Fibroblast of lung (primary cell): ENCODE measurements at regions not wholly inside any gene's neighbourhood (a gene's known extent, or its start where the extent isn't known, plus 50 kb on each side); places are given as distances from the start of the nearest gene placed in this dataset.

Experiments used
- DNase-seq, 2 donors: peaks; one replicate each; pipeline versions ENCODE4 v3.0.0 to v3.0.0-alpha.2; 2010; ENCODE audit warnings: low read depth in 2 of 2
- H2AFZ ChIP-seq: 2 replicates; pipeline ENCODE4 v1.5.1; 2012; ENCODE audit warnings: low read length, control low read depth, inconsistent platforms
- H3K27ac ChIP-seq: 2 replicates; pipeline ENCODE4 v1.5.1; 2011; ENCODE audit warnings: low read length, control low read depth; ENCODE audit not compliant: insufficient read depth
- H3K27me3 ChIP-seq: 2 replicates; pipeline ENCODE4 v1.5.1; 2011; ENCODE audit warnings: mild to moderate bottlenecking, low read length; ENCODE audit not compliant: control insufficient read depth, insufficient read depth
- H3K36me3 ChIP-seq: 2 replicates; pipeline ENCODE4 v1.5.1; 2011; ENCODE audit warnings: low read length; ENCODE audit not compliant: control insufficient read depth, insufficient read depth
- H3K4me1 ChIP-seq: 2 replicates; pipeline ENCODE4 v1.5.1; 2011; ENCODE audit warnings: low read length; ENCODE audit not compliant: control insufficient read depth, insufficient read depth; ENCODE audit errors: extremely low read depth
- H3K4me2 ChIP-seq: 2 replicates; pipeline ENCODE4 v1.5.1; 2011; ENCODE audit warnings: low read length, control low read depth; ENCODE audit not compliant: insufficient read depth; ENCODE audit errors: extremely low read depth
- H3K4me3 ChIP-seq, 4 experiments: fragments of 200-600 bp in 1 of 4; sonication (generic) in 1 of 4; replicated peaks in 1 of 4; 2 replicates each; pipeline ENCODE4 v1.5.1; 2011 to 2016; ENCODE audit warnings: low read length in 4 of 4, low read depth in 3 of 4, mild to moderate bottlenecking in 3 of 4, control low read depth in 2 of 4, inconsistent platforms in 1 of 4, mixed read lengths in 1 of 4; ENCODE audit not compliant: insufficient read depth in 1 of 4; ENCODE audit errors: control extremely low read depth in 1 of 4
- H3K79me2 ChIP-seq: 2 replicates; pipeline ENCODE4 v1.5.1; 2012; ENCODE audit warnings: mild to moderate bottlenecking, low read length, inconsistent platforms; ENCODE audit not compliant: control insufficient read depth, insufficient read depth
- H3K9ac ChIP-seq: 2 replicates; pipeline ENCODE4 v1.5.1; 2011; ENCODE audit warnings: mild to moderate bottlenecking, low read length, control low read depth; ENCODE audit not compliant: insufficient read depth
- H3K9me3 ChIP-seq: 2 replicates; pipeline ENCODE4 v1.5.1; 2012; ENCODE audit warnings: low read depth, low read length; ENCODE audit not compliant: control insufficient read depth, insufficient read depth
- H4K20me1 ChIP-seq: 2 replicates; pipeline ENCODE4 v1.5.1; 2011; ENCODE audit warnings: low read length; ENCODE audit not compliant: control insufficient read depth, insufficient read depth; ENCODE audit errors: extremely low read depth
- EZH2 ChIP-seq: IDR thresholded peaks from 2 replicates; pipeline ENCODE4 v1.5.1; 2012; ENCODE audit warnings: low read length, control low read depth, mild to moderate bottlenecking; ENCODE audit errors: missing control alignments
- TF ChIP-seq, protein P1 (sequence below), 2 donors: IDR thresholded peaks in 1 of 2; conservative IDR thresholded peaks in 1 of 2; 1 replicate in 1 of 2; 2 replicates in 1 of 2; pipeline ENCODE4 v1.5.1; 2011 to 2012; ENCODE audit warnings: low read length in 2 of 2, control low read depth in 1 of 2, inconsistent platforms in 1 of 2, low read depth in 1 of 2, mild to moderate bottlenecking in 1 of 2

DNA sequence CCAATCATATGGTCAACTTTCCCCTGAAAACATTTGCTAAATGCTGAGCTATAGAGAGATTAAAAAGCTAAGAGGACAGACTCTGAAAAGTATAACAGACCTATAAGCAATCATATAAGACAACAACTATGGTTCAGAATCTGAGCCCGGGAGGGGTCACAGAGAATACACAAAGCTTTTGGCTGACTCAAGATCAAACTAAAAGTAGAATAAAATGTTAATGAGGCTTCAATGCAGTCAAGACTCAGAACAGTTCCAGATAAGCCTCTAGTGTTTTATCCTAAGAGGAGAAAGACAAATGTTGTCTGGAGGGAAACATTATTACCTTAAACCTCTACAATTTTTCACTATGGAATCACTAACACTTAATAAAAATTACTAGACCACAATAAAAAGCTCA lies 175.4 kb upstream of the VEGFC start:
- Histone ChIP-seq H3K4me3 (no peak overlapping the region), H3K4me2 (no peak overlapping the region), H3K79me2 (no peaks in the 10 kb centered on the region), H3K27ac (no peak overlapping the region), H2AFZ (no peak overlapping the region), H3K9me3 (no peaks in the 10 kb centered on the region), H3K9ac (no peak overlapping the region), H3K36me3 (no peaks in the 10 kb centered on the region), H4K20me1 (no peaks in the 10 kb centered on the region), H3K4me1 (no peaks in the 10 kb centered on the region), H3K27me3 (no peaks in the 10 kb centered on the region)
- no peak for TF ChIP-seq EZH2
- TF ChIP-seq, protein P1, sequence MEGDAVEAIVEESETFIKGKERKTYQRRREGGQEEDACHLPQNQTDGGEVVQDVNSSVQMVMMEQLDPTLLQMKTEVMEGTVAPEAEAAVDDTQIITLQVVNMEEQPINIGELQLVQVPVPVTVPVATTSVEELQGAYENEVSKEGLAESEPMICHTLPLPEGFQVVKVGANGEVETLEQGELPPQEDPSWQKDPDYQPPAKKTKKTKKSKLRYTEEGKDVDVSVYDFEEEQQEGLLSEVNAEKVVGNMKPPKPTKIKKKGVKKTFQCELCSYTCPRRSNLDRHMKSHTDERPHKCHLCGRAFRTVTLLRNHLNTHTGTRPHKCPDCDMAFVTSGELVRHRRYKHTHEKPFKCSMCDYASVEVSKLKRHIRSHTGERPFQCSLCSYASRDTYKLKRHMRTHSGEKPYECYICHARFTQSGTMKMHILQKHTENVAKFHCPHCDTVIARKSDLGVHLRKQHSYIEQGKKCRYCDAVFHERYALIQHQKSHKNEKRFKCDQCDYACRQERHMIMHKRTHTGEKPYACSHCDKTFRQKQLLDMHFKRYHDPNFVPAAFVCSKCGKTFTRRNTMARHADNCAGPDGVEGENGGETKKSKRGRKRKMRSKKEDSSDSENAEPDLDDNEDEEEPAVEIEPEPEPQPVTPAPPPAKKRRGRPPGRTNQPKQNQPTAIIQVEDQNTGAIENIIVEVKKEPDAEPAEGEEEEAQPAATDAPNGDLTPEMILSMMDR (conservative IDR thresholded peaks at IDR 0.05 in 1 of 2, IDR thresholded peaks at IDR 0.05 in 1 of 2; ENCODE audit: low read depth in 1 of 2, low read length in 2 of 2): no peak
- no peak for DNase-seq

DNA sequence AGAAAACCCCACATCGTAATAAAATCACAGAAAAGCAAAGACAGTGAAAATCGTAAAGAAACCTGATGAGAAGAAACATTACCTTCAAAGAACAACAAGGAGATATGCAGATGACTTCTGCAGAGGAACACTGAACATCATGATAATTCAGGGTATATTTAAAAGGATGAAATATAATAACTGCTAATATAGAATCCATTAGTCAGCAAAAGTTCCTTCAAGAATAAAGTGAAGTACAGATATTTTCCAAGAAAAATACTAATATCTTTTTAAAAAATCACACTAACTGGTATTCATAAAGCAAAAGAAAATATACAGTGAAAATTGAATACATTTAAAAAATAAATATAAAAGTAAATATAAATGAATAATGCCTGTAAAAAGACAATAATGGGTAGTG lies 176.3 kb upstream of the VEGFC start:
- Histone ChIP-seq H3K4me2 (no peak overlapping the region), H3K4me1 (no peaks in the 10 kb centered on the region), H3K27me3 (no peaks in the 10 kb centered on the region), H3K79me2 (no peaks in the 10 kb centered on the region), H3K36me3 (no peaks in the 10 kb centered on the region), H2AFZ (no peak overlapping the region), H3K27ac (no peak overlapping the region), H3K9ac (no peak overlapping the region), H3K4me3 (no peak overlapping the region), H4K20me1 (no peaks in the 10 kb centered on the region), H3K9me3 (no peaks in the 10 kb centered on the region)
- TF ChIP-seq, protein P1 (conservative IDR thresholded peaks at IDR 0.05 in 1 of 2, IDR thresholded peaks at IDR 0.05 in 1 of 2; ENCODE audit: low read depth in 1 of 2, low read length in 2 of 2): no peak
- TF ChIP-seq EZH2: no peak
- no peak for DNase-seq

DNA sequence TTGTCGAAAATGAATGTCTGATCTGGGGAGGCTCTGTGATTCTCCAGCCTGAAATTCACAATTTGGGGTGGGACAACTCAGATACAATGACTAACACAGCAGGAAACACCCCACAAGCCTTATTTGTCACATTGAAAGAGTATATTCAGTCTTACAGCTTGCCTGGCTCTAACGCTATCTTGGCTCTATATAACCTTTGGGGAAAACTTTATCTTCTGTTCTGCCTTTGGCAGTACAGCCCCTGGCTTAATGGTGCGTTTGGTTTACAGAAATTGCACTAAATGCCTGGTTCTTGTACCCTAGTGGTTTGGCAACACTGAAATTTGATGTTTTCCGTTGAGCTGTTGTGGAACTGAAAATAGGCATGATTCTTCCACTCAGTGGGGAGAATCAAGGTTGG lies 178.1 kb upstream of the VEGFC start:
- Histone ChIP-seq H3K36me3 (no peaks in the 10 kb centered on the region), H3K27me3 (no peaks in the 10 kb centered on the region), H3K9me3 (no peaks in the 10 kb centered on the region), H3K27ac (no peak overlapping the region), H4K20me1 (no peaks in the 10 kb centered on the region), H3K79me2 (no peaks in the 10 kb centered on the region), H3K4me2 (no peak overlapping the region), H3K4me1 (no peaks in the 10 kb centered on the region), H3K9ac (no peak overlapping the region), H2AFZ (no peak overlapping the region), H3K4me3 (no peak overlapping the region)
- no peak for DNase-seq
- TF ChIP-seq, protein P1 (conservative IDR thresholded peaks at IDR 0.05 in 1 of 2, IDR thresholded peaks at IDR 0.05 in 1 of 2; ENCODE audit: low read depth in 1 of 2, low read length in 2 of 2): no peak
- TF ChIP-seq EZH2: no peak
